Chondrocyte (in vitro differentiated cells): ENCODE measurements at regions not wholly inside any gene's neighbourhood (a gene's known extent, or its start where the extent isn't known, plus 50 kb on each side); places are given as distances from the start of the nearest gene placed in this dataset.

Experiments
- DNase-seq: peaks from one replicate; pipeline ENCODE4 v3.0.0; 2021; ENCODE audit warnings: mixed read lengths, low spot score
- H3K27ac Mint-ChIP-seq: one replicate; pipeline ENCODE4 v1.8.0; 2021; ENCODE audit warnings: mild to moderate bottlenecking, moderate library complexity, mixed read lengths; ENCODE audit not compliant: unreplicated experiment
- H3K27me3 Mint-ChIP-seq: 2 replicates; pipeline ENCODE4 v1.8.0; 2021; ENCODE audit warnings: low read depth, mixed read lengths
- H3K36me3 Mint-ChIP-seq: 2 replicates; pipeline ENCODE4 v1.8.0; 2021; ENCODE audit warnings: low read depth, mixed read lengths
- H3K4me1 Mint-ChIP-seq: 2 replicates; pipeline ENCODE4 v1.8.0; 2021; ENCODE audit warnings: low read depth, mild to moderate bottlenecking, mixed read lengths
- H3K4me3 Mint-ChIP-seq: one replicate; pipeline ENCODE4 v1.8.0; 2021; ENCODE audit warnings: mild to moderate bottlenecking, moderate library complexity, mixed read lengths; ENCODE audit not compliant: unreplicated experiment
- H3K9me3 Mint-ChIP-seq: 2 replicates; pipeline ENCODE4 v1.8.0; 2021; ENCODE audit warnings: low read depth, mixed read lengths
- TF ChIP-seq, protein P1 (sequence below): fragments of 200-600 bp; sonication (generic); IDR thresholded peaks from 2 replicates; pipeline ENCODE4 v1.5.0; 2021; ENCODE audit warnings: antibody characterized with exemption, mild to moderate bottlenecking, moderate library complexity

DNA sequence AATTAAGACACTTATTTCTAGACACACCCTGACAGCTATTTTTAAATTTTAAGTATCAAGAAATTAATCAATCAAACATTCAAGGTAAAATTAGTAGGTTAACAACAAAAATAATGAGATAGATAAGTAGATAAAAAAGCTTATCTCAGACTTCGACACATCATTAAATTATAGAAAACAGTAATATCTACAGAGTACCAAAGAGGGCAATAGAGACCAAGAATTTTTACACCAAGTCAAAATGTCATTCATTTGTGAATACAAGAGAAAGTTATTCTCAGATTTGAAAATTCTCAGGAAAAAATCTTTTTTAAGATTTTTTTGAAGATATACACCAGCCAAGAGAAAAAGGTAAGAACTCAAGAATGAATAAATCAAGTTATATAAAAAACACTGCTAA lies 445.6 kb downstream of the ACTL7B start:
- TF ChIP-seq, protein P1, sequence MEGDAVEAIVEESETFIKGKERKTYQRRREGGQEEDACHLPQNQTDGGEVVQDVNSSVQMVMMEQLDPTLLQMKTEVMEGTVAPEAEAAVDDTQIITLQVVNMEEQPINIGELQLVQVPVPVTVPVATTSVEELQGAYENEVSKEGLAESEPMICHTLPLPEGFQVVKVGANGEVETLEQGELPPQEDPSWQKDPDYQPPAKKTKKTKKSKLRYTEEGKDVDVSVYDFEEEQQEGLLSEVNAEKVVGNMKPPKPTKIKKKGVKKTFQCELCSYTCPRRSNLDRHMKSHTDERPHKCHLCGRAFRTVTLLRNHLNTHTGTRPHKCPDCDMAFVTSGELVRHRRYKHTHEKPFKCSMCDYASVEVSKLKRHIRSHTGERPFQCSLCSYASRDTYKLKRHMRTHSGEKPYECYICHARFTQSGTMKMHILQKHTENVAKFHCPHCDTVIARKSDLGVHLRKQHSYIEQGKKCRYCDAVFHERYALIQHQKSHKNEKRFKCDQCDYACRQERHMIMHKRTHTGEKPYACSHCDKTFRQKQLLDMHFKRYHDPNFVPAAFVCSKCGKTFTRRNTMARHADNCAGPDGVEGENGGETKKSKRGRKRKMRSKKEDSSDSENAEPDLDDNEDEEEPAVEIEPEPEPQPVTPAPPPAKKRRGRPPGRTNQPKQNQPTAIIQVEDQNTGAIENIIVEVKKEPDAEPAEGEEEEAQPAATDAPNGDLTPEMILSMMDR = peak; percentile 68
- Mint-ChIP-seq H3K9me3 (no peaks in the 10 kb centered on the region), H3K27ac (no peak overlapping the region)

DNA sequence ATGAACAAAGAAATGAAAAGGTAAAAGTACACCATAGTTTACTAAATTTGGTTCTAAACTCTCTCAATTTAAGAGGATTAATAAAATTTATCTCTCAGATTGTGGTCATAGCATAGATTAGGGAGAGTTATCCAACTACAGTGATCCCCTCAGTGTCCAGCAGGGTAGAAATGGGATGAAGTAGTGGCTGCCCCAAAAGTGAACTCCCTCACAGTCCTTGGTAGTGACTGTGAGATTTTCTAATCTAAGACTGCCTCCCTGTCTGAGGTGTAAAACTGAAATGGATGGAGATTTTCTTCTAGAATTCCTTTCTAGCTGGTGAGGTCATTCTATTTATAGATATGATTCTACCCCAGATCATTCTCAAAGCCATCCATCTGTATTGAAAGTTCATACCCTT lies 455.5 kb downstream of the ACTL7B start:
- Mint-ChIP-seq H3K4me3 (no peak overlapping the region), H3K27me3 (no peaks in the 10 kb centered on the region), H3K9me3 (peaks cover 9% of the 10 kb centered on the region), H3K4me1 (peaks cover 5% of the 10 kb centered on the region), H3K36me3 (peaks cover 2% of the 10 kb centered on the region), H3K27ac (no peak overlapping the region)
- DNase-seq = no peak
- TF ChIP-seq, protein P1 = peak; percentile 44

More for the DNA sequence above, 445.6 kb downstream of the ACTL7B start:
- no peak overlapping the region for H3K4me3 Mint-ChIP-seq
- peaks cover 3% of the 10 kb centered on the region for H3K4me1 Mint-ChIP-seq
- DNase-seq = no peak
- no peaks in the 10 kb centered on the region for H3K27me3 Mint-ChIP-seq
- no peaks in the 10 kb centered on the region for H3K36me3 Mint-ChIP-seq

GRCh38 chr9:108399851-108400250 lies 455.9 kb downstream of the ACTL7B start:
- TF ChIP-seq, protein P1 = no peak
- no peak overlapping the region for H3K4me3 Mint-ChIP-seq
- peaks cover 5% of the 10 kb centered on the region for H3K4me1 Mint-ChIP-seq

DNA sequence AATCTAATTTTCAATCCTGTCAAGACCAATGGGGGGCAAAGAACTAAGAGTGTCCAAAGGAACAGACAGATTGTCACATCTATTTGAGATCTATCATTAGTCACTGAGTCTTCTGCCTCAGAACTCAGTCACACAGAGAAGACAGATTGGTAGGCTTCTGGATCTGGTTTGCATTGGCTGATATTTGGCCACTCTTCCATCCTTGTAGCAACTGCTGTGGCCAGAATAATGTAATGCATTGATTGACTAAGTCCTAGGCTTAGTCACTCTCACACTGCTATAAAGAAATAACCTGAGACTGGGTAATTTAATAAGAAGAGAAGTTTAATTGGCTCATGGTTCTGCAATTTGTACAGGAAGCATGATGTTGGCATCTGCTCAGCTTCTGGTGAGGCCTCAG lies 458.5 kb downstream of the ACTL7B start:
- Mint-ChIP-seq H3K27me3 (no peaks in the 10 kb centered on the region), H3K4me3 (no peak overlapping the region), H3K36me3 (peaks cover 2% of the 10 kb centered on the region), H3K9me3 (peaks cover 9% of the 10 kb centered on the region), H3K4me1 (peaks cover 5% of the 10 kb centered on the region), H3K27ac (no peak overlapping the region)
- no peak for DNase-seq
- TF ChIP-seq, protein P1 = no peak

More at GRCh38 chr9:108399851-108400250, 455.9 kb downstream of the ACTL7B start:
- Mint-ChIP-seq H3K9me3 (peaks cover 9% of the 10 kb centered on the region), H3K27me3 (no peaks in the 10 kb centered on the region), H3K36me3 (peaks cover 2% of the 10 kb centered on the region), H3K27ac (no peak overlapping the region)
- DNase-seq = no peak

- Mint-ChIP-seq H3K27me3 (no peaks in the 10 kb centered on the region), H3K36me3 (peaks cover 2% of the 10 kb centered on the region), H3K27ac (no peak overlapping the region), H3K4me1 (peaks cover 5% of the 10 kb centered on the region), H3K9me3 (peaks cover 9% of the 10 kb centered on the region), H3K4me3 (no peak overlapping the region)
- TF ChIP-seq, protein P1 = no peak
- DNase-seq = no peak
These were observed 459.2 kb downstream of the ACTL7B start for GRCh38 chr9:108396611-108397010.
